H9 (cell line): ENCODE measurements at regions not wholly inside any gene's neighbourhood (a gene's known extent, or its start where the extent isn't known, plus 50 kb on each side); places are given as distances from the start of the nearest gene placed in this dataset.
A peak's percentile ranks its signal among the peaks of the same experiment; 100 is the strongest.

Experiments
- DNase-seq: peaks from one replicate; pipeline ENCODE4 v3.0.0-alpha.2; 2017
- H2AFZ ChIP-seq: one replicate; pipeline ENCODE4 v1.6.1; 2013; ENCODE audit warnings: mild to moderate bottlenecking, low read length, control low read depth, moderate library complexity
- H2AK5ac ChIP-seq: 2 replicates; pipeline ENCODE4 v1.6.1; 2013; ENCODE audit warnings: low read length, control low read depth, mixed read lengths; ENCODE audit not compliant: insufficient read length
- H2BK120ac ChIP-seq: one replicate; pipeline ENCODE4 v1.6.1; 2013; ENCODE audit warnings: low read depth, mild to moderate bottlenecking, low read length, control low read depth, inconsistent platforms; ENCODE audit not compliant: poor library complexity, severe bottlenecking
- H2BK12ac ChIP-seq: 2 replicates; pipeline ENCODE4 v1.6.1; 2013; ENCODE audit warnings: low read length, control low read depth, mixed read lengths, low read depth; ENCODE audit not compliant: insufficient read length
- H2BK15ac ChIP-seq: 2 replicates; pipeline ENCODE4 v1.6.1; 2013; ENCODE audit warnings: low read depth, low read length, control low read depth
- H2BK20ac ChIP-seq: one replicate; pipeline ENCODE4 v1.6.1; 2013; ENCODE audit warnings: low read depth, mild to moderate bottlenecking, low read length, control low read depth, inconsistent platforms; ENCODE audit not compliant: poor library complexity, severe bottlenecking
- H2BK5ac ChIP-seq: 2 replicates; pipeline ENCODE4 v1.6.1; 2013; ENCODE audit warnings: low read length, control low read depth, mixed read lengths; ENCODE audit not compliant: insufficient read length
- H3K14ac ChIP-seq: 2 replicates; pipeline ENCODE4 v1.6.1; 2013; ENCODE audit warnings: low read length, control low read depth; ENCODE audit not compliant: insufficient read depth
- H3K18ac ChIP-seq: 2 replicates; pipeline ENCODE4 v1.6.1; 2013; ENCODE audit warnings: low read depth, mild to moderate bottlenecking, mixed read lengths, low read length, control low read depth; ENCODE audit not compliant: insufficient read length
- H3K23ac ChIP-seq: 2 replicates; pipeline ENCODE4 v1.6.1; 2013; ENCODE audit warnings: low read length, control low read depth, mixed read lengths, low read depth; ENCODE audit not compliant: insufficient read length
- H3K23me2 ChIP-seq: 2 replicates; pipeline ENCODE4 v1.6.1; 2013; ENCODE audit warnings: low read depth, mild to moderate bottlenecking, mixed read lengths, low read length, control low read depth; ENCODE audit not compliant: insufficient read length, poor library complexity, severe bottlenecking
- H3K27ac ChIP-seq: 2 replicates; pipeline ENCODE4 v1.5.1; 2013; ENCODE audit warnings: low read length, control low read depth, mixed read lengths, low read depth; ENCODE audit not compliant: insufficient read length
- H3K27me3 ChIP-seq: 2 replicates; pipeline ENCODE4 v1.6.1; 2013; ENCODE audit warnings: low read length, control low read depth, inconsistent platforms; ENCODE audit not compliant: insufficient read depth
- H3K4ac ChIP-seq: 2 replicates; pipeline ENCODE4 v1.6.1; 2013; ENCODE audit warnings: low read depth, mild to moderate bottlenecking, control low read depth, inconsistent platforms, low read length, moderate library complexity
- H3K4me1 ChIP-seq: 2 replicates; pipeline ENCODE4 v1.6.1; 2013; ENCODE audit warnings: low read length, control low read depth, inconsistent platforms; ENCODE audit not compliant: insufficient read depth
- H3K4me2 ChIP-seq: 2 replicates; pipeline ENCODE4 v1.6.1; 2013; ENCODE audit warnings: low read length, control low read depth, mixed read lengths; ENCODE audit not compliant: insufficient read length, insufficient read depth
- H3K56ac ChIP-seq: 2 replicates; pipeline ENCODE4 v1.6.1; 2013; ENCODE audit warnings: low read depth, mild to moderate bottlenecking, mixed read lengths, low read length, control low read depth; ENCODE audit not compliant: insufficient read length
- H3K79me1 ChIP-seq: 2 replicates; pipeline ENCODE4 v1.6.1; 2013; ENCODE audit warnings: low read depth, mild to moderate bottlenecking, moderate library complexity, low read length, control low read depth, inconsistent platforms; ENCODE audit not compliant: insufficient read depth, poor library complexity, severe bottlenecking
- H3K79me2 ChIP-seq: 2 replicates; pipeline ENCODE4 v1.6.1; 2013; ENCODE audit warnings: low read length, control low read depth, inconsistent platforms; ENCODE audit not compliant: insufficient read depth
- H3K9ac ChIP-seq: 2 replicates; pipeline ENCODE4 v1.6.1; 2013; ENCODE audit warnings: low read length, control low read depth, mixed read lengths; ENCODE audit not compliant: insufficient read length; ENCODE audit errors: extremely low read depth
- H3K9me3 ChIP-seq: one replicate; pipeline ENCODE4 v1.6.1; 2013; ENCODE audit warnings: low read depth, low read length, inconsistent platforms; ENCODE audit not compliant: control insufficient read depth
- H3T11ph ChIP-seq: one replicate; pipeline ENCODE4 v1.6.1; 2013; ENCODE audit warnings: mild to moderate bottlenecking, low read length, control low read depth, inconsistent platforms
- H4K20me1 ChIP-seq: one replicate; pipeline ENCODE4 v1.6.1; 2013; ENCODE audit not compliant: control insufficient read depth, insufficient read length, insufficient read depth
- H4K5ac ChIP-seq: 2 replicates; pipeline ENCODE4 v1.6.1; 2013; ENCODE audit warnings: low read depth, mild to moderate bottlenecking, mixed read lengths, low read length, control low read depth; ENCODE audit not compliant: insufficient read length
- H4K8ac ChIP-seq: replicated peaks from 2 replicates; pipeline ENCODE4 v1.6.1; 2013; ENCODE audit warnings: low read length, control low read depth, mixed read lengths, low read depth; ENCODE audit not compliant: insufficient read length
- H4K91ac ChIP-seq: 2 replicates; pipeline ENCODE4 v1.6.1; 2013; ENCODE audit warnings: low read depth, mild to moderate bottlenecking, moderate library complexity, mixed read lengths, low read length, control low read depth; ENCODE audit not compliant: insufficient read length
- H3K27ac Mint-ChIP-seq, 3 experiments: 2 replicates in 2 of 3; 3 replicates in 1 of 3; pipeline ENCODE4 v1.8.0; 2020 to 2021; ENCODE audit warnings: mixed read lengths in 3 of 3, mild to moderate bottlenecking in 1 of 3, moderate library complexity in 1 of 3
- H3K27me3 Mint-ChIP-seq: 2 replicates; pipeline ENCODE4 v1.8.0; 2021; ENCODE audit warnings: low read depth, mild to moderate bottlenecking, moderate library complexity, mixed read lengths
- H3K36me3 Mint-ChIP-seq, 3 experiments: 2 replicates in 2 of 3; 3 replicates in 1 of 3; pipeline ENCODE4 v1.8.0; 2020 to 2021; ENCODE audit warnings: low read depth in 3 of 3, mixed read lengths in 3 of 3; ENCODE audit not compliant: insufficient read depth in 1 of 3
- H3K4me1 Mint-ChIP-seq, 2 experiments: 2 replicates each; pipeline ENCODE4 v1.8.0; 2020; ENCODE audit warnings: mixed read lengths in 2 of 2
- H3K4me3 Mint-ChIP-seq, 2 experiments: 2 replicates in 1 of 2; 3 replicates in 1 of 2; pipeline ENCODE4 v1.8.0; 2020 to 2021; ENCODE audit warnings: mild to moderate bottlenecking in 2 of 2, mixed read lengths in 2 of 2, moderate library complexity in 1 of 2
- H3K9me3 Mint-ChIP-seq, 2 experiments: 2 replicates in 1 of 2; 3 replicates in 1 of 2; pipeline ENCODE4 v1.8.0; 2020; ENCODE audit warnings: mild to moderate bottlenecking in 2 of 2, mixed read lengths in 2 of 2, moderate library complexity in 1 of 2
- CTCF ChIP-seq: fragments of 200-600 bp; sonication (generic); conservative IDR thresholded peaks from 3 replicates; pipeline ENCODE4 v1.8.0; 2021; ENCODE audit warnings: antibody characterized with exemption, mild to moderate bottlenecking
- WGBS: extraction: QIAGEN DNeasy Blood & Tissue Kit; methylation state at CpG from one replicate; pipeline ENCODE4 v1.1.7; 2013; ENCODE audit warnings: missing lambda C conversion rate, low lambda C conversion rate, mixed read lengths; ENCODE audit not compliant: insufficient read length; ENCODE audit errors: extremely low coverage; 5-methylcytosine and 5-hydroxymethylcytosine counted together

DNA sequence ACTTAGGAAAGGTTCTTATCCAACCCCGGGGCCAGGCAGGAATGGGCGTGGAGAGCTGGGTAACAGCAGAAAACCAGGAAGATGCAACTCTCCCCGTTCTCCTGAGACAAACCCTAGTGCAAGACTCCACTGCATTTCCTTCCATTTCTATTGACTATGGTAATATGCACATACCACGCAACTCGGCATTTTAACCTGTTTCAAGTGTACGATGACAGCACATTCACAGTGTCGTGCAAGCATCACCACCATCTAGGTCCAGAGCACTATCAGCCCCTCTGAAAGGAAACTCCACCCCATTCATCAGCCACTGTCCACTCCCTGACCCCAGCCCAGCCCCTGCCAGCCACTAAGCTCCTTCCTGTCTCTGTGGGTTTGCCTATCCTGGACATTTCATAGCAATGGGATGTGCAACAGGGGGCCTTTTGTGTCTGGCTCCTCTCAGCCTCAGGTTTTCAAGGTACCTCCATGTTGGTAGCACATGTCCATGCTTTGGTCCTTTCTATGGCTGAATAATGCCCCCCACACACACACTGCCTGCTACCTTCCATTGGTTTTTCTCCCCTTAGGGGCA is 441.9 kb downstream of the SOX9 start:
- no peak for TF ChIP-seq CTCF
- WGBS = no CpG with 5 or more reads among the region's 7 CpGs
- H3K23me2 ChIP-seq = no peaks in the 10 kb centered on the region
- H4K5ac ChIP-seq = no peak overlapping the region
- H3K79me1 ChIP-seq = no peaks in the 10 kb centered on the region
- H2AK5ac ChIP-seq = no peak overlapping the region
- H3K79me2 ChIP-seq = no peaks in the 10 kb centered on the region
- no peak overlapping the region for H3K18ac ChIP-seq
- no peaks in the 10 kb centered on the region for H3K9me3 ChIP-seq
- no peak overlapping the region for H2BK120ac ChIP-seq
- H3K9ac ChIP-seq = no peak overlapping the region
- Mint-ChIP-seq H3K9me3 (no peaks in the 10 kb centered on the region), H3K4me3 (no peak overlapping the region), H3K4me1 (peaks cover 5% of the 10 kb centered on the region in 2 experiments; a peak in 3 of 4 replicates), H3K27me3 (peaks cover 2% of the 10 kb centered on the region; the same call in 1 of the 2 replicates), H3K27ac (peak overlapping the region in 1 of 3 experiments; percentile 25; a peak in 1 of 7 replicates), H3K36me3 (no peaks in the 10 kb centered on the region)
- H3K56ac ChIP-seq = no peak overlapping the region
- no peak overlapping the region for H4K91ac ChIP-seq
- H2BK5ac ChIP-seq = no peak overlapping the region
- no peak overlapping the region for H2BK15ac ChIP-seq
- H3K4me1 ChIP-seq = no peaks in the 10 kb centered on the region
- H3K23ac ChIP-seq = no peak overlapping the region
- no peaks in the 10 kb centered on the region for H4K20me1 ChIP-seq
- H2BK20ac ChIP-seq = no peak overlapping the region
- H2AFZ ChIP-seq = no peak overlapping the region
- H3K4ac ChIP-seq = no peak overlapping the region
- H4K8ac ChIP-seq = no peak overlapping the region
- H3K4me2 ChIP-seq = no peak overlapping the region
- H3T11ph ChIP-seq = no peak overlapping the region
- no peak overlapping the region for H3K14ac ChIP-seq
- H3K27me3 ChIP-seq = no peaks in the 10 kb centered on the region
- no peak overlapping the region for H3K27ac ChIP-seq
- H2BK12ac ChIP-seq = no peak overlapping the region
- no peak for DNase-seq
